Astrocyte (in vitro differentiated cells and primary cell): ENCODE measurements at regions not wholly inside any gene's neighbourhood (a gene's known extent, or its start where the extent isn't known, plus 50 kb on each side); places are given as distances from the start of the nearest gene placed in this dataset.

Source experiments
- CTCF ChIP-seq: IDR thresholded peaks from 2 replicates; pipeline ENCODE4 v1.5.1; 2011; ENCODE audit warnings: low read depth, mild to moderate bottlenecking, inconsistent platforms, low read length, moderate library complexity; ENCODE audit not compliant: insufficient read depth
- EZH2 ChIP-seq: IDR thresholded peaks from 2 replicates; pipeline ENCODE4 v1.6.1; 2012; ENCODE audit warnings: mild to moderate bottlenecking, low read length, inconsistent platforms; ENCODE audit not compliant: insufficient read depth

GRCh38 chr9:3045153-3045552 lies 201.3 kb upstream of the PUM3 start:
- TF ChIP-seq CTCF (no peak), EZH2 (no peak)
